Midbrain (tissue), 1 donor: ENCODE measurements at regions not wholly inside any gene's neighbourhood (a gene's known extent, or its start where the extent isn't known, plus 50 kb on each side); places are given as distances from the start of the nearest gene placed in this dataset.
"Not testable (repeated sequence)": the region's sequence is repeated elsewhere in the genome, so short reads cannot be mapped to it uniquely, and the experiment has no call there.

Experiments
- DNase-seq: peaks from one replicate; lab custom pipeline; 2025; lab: John Stamatoyannopoulos, UW

DNA sequence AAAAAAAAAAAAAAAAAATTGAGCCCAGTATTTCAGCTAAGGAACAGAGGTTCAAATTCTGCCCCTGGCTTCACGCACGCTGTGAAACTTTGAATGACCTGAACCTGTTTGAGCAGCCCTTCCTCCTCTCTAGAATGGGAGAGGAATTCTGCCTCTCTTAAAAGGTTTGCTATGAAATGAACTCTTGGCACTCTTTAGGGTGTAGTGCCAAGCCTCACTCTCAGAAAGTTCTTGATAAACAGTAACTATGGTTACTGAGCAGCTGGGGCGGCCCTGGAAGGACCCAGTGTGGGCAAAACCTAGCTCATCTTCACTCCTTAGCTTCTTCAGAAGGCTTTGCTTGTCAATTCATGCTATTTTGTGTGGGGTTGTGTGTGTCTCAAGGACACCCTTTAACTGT lies 73.7 kb downstream of the GEMIN8 start:
- no peak for DNase-seq

DNA sequence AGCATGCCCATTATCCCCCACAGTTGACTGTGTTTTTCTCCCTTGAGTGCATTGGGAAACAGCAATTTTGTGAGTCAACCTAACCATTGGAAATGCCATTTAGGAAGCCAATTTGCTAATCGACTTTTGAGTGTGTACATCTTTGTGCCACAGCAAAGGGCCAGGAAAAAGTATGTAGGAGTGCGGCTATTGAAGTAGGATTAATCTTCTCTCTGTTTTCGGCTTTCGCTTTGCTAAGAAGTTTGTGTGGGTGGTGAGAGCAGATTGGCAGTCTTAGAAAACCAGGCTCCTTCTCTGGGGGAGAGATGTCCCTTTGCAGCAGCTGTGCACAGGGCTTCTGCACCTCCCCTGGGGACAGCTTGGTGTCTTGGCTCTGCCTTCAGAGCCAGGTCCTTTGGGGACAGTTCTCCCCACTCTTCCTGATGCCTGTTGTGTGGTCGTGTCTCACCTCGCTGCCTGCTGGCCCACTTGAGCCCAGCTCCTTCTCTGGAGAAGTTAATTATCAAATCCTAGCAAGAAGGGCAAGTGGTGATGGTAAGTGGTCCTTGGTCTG lies 74.5 kb downstream of the GEMIN8 start:
- no peak for DNase-seq

DNA sequence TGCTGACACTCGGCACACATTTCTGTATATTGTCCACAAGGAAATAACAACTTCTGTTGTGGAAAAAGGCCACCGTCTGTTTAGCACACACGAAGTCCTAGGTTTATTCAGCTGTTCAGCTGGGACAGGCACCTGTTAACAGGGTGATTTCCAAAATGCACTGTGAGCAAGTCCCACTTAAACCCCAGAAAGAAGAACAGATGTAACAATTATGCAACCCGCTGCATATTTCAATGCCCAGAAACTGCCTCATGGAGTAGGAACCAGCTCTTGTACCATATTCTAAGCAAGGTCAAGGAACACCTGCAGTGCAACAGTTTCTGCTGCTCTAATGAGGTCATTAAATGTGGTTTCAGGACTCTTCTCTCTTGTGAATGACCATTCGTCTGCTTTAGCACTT lies 77.1 kb downstream of the GEMIN8 start:
- no peak for DNase-seq

DNA sequence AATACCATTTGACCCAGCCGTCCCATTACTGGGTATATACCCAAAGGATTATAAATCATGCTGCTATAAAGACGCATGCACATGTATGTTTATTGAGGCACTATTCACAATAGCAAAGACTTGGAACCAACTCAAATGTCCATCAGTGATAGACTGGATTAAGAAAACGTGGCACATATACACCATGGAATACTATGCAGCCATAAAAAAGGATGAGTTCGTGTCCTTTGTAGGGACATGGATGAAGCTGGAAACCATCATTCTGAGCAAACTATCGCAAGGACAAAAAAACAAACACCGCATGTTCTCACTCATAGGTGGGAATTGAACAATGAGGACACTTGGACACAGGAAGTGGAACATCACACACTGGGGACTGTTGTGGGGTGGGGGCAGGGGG lies 83.5 kb downstream of the GEMIN8 start:
- not testable (repeated sequence) for DNase-seq

DNA sequence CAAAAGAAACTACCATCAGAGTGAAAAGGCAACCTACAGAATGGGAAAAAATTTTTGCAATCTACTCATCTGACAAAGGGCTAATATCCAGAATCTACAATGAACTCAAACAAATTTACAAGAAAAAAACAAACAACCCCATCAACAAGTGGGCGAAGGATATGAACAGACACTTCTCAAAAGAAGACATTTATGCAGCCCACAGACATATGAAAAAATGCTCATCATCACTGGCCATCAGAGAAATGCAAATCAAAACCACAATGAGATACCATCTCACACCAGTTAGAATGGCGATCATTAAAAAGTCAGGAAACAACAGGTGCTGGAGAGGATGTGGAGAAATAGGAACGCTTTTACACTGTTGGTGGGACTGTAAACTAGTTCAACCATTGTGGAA lies 83.9 kb downstream of the GEMIN8 start:
- DNase-seq = not testable (repeated sequence)

DNA sequence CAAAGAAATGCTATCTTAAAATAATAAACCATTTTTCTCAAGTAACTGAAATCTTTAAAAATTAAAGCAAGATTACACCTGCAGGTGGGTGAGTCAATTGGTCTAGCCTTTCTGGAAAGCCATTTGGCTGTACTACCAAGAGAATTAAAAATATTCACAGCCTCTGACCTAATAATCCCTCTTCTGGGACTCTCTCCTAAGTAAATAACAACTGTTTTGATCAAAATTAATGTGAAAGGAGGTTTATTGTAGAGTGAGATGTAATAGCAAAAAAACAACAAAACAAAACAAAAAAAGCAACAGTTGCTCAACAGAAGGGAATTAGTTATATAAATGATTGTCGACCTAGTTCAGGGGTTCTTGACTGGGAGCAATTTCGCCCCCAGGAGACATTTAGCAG lies 89.0 kb downstream of the GEMIN8 start:
- no peak for DNase-seq

DNA sequence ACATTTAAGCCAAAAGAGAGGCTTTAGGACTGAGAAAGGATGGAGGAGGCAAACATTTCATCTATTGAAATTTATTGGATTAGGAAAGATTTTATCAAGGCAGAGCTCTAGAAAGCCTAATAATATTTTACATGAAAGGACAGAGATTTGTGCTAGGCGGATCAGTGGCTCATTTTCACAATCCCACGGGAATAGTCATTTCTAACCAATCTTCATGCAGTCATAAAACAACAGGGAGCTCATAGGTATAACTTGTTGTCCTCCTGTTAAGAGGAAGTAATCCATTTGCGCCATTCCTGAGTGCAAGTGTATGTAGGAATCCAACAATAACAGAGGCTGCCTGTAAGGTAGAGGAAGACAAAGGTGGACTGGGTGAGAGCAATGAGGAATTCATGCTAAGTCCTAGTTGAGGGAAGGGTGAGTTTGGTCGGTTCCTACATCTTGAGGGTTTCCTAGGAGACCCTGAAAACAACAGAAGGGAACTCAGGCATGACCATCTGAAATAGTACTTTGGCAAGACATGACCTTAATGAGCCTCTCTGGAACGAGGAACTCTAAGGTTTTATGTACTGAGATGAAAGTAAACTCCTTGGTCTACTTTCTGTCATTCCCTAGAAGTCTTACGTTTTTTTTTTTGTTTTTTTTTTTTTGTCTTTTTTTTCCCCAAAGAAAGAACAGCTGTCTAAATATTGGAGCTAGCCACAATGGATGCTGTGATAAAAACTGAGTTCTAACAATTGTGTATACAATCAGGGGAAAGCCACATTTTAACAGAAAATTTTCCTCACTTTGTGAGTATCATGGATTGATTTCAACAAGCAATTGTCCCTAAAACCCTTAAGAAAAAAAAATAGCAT lies 89.7 kb downstream of the GEMIN8 start:
- DNase-seq = no peak

DNA sequence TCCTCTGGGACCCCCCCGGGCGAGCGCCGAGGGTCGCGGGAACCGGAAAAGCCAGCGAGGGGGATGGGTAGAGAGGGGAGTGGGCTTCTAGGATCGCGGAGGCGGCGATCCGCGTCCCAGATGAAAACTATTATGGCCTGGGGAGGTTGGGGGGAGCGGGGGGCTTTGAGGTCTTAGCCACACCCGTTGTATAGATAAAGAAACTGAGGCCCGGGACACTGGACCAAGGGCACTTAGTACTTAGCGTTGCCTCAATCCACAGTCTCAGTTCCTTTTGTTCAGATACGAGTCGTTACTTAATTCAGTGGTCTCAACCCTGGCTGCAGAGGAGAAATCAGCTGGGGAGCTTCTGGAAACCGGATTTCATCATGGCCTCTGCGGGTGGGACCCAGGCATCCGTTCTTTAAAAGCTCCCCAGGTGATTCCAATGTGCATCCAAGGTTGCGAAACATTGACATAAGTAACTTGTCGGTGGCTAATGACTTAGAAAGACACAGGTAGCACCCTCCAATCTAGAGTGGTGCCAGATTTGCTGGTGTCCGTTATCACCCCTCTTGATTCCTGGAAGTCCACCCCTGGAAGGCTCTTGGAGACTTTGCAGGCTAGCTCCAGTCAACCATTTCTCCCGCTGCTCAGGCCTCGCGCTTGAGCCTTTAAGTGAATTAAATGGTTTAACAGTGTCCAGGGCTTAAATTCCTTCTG lies 90.7 kb downstream of the GEMIN8 start:
- no peak for DNase-seq

DNA sequence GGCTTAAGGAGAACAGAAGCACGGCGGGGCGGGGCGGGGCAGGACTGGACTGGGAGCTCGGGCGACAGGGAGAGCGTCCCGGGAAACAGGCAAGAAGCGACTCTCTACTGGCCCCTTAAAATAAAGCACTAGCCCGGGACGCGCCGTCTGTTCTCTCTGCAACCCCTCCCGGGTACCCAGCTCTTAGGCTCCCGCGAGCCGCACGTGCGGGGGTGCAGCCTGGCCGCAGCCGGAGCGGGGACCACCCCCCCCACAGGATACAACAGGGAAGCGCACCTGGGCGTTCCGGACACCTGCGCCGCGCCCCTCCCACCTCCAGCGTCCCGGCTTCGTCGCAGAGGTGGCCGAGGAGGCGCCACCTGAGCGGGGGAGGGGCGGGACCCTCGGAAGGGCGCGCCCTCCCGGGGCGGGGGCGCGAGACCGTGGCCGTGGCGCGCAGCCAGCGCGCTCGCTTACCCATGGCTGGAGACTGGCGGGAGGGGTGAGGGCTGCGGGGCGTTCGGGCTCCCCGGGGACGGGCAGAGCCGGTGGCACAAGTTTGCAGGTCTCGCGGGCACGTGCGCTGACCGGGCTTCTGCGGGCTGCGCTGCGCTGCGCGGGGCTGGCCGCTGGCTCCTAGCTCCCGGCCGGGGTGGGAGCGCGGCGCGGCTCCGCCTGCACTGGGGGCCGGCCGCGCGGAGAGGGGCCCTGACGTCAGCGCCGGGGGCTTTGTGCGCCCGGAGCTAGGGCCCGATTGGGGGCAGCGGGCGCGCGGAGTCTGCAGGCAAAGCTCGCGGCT lies 91.5 kb downstream of the GEMIN8 start:
- peak; percentile 36 for DNase-seq

DNA sequence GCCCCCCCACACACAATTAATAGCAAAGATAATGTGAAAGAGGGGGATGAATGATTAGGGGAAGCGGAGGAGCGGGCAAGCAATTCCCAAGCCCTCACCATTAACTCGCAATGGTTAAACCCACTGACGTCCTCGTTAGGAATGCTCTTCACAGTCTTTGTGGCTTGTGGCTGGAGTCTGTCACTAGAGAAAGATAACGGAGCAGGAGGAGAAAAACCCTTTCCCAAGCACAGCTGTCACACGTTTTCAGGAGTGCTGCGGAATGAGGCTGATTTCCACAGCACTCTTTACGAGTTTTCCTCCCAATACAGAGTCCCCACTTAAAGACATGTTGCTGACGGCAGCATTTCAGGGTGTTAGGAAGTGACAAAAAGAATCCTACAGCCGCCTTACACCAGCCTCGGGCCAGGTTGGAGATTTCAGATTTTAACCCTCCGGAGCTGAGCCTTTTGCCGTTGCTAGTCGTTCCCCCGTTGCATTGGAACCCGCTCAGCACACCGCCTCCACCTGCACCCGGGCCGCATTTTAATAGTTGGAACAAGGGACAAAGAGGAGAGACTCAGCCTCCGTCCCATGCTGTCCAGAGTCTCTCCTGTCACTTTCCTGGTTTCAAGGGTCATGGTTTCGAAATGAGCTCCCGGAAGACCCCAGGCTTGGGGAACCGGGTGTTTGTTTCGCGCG lies 92.2 kb downstream of the GEMIN8 start:
- no peak for DNase-seq

DNA sequence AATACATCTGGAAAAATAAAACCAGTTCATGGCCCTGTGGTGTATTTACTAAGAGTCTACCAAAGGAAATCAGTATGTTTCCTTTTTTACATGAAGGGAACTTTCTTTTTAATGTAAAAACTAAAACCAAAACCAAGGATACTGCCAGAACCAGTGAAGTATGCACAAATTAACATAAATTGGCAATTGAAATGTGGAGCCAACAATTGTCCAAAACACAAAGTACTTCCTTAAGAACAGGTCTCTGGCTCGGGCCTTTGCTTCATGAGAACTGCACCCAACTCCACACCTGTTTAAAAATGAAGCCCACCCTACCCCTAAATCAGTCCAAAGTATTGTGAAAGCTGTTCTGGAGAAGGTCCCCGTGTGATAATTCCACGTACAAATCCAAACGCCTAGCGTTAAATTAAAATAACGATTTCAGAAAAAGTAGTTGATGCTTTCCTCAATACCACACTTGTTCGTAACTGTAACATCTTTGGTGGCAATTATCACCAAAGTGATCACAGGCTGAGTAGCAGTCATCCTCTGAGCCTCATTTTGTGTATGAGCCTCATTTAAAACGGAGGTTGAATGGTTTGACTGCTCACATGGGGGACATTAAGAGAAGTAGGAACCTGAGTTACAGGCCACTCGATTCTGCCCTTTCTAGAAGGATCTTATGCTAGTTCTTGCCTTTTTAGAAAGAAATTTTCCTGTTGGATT lies 93.0 kb downstream of the GEMIN8 start:
- peak; percentile 25 for DNase-seq

DNA sequence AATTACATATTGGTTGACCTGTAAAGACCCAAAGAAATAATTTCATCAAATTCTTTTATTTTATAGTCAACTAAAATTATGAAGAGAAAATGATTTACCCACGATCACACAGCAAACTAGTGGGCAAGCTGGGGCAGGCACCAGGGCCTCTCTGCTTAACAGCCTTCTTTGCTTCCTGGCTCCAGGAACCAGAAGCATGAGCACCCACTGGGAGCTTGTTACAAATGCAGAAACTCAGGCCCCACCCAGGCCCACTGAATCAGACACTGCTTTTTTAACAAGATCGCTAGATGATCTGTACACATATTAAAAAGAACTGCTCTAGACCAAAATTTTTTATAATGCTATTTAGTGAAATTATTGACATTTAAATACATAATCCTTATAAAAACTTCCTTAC lies 95.0 kb downstream of the GEMIN8 start:
- no peak for DNase-seq

DNA sequence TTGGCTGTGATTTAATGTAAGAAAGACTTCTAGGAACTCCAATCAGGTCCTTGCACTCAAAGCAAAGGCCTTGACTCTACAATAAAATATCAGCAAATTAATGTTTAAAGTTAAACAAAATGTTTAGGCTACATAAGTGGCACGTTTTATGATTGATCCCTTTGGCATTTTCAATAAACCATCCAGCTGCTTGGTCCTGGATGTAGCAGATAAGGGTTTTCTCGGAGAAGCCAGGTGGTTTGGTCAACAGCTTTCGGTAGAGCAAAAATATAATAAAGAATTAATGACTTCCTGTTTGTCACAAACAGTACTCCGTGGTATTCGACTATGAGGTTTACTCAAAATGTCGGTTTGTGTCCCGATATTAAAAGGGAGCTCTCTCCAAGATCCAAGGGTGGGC lies 95.8 kb downstream of the GEMIN8 start:
- DNase-seq = no peak

DNA sequence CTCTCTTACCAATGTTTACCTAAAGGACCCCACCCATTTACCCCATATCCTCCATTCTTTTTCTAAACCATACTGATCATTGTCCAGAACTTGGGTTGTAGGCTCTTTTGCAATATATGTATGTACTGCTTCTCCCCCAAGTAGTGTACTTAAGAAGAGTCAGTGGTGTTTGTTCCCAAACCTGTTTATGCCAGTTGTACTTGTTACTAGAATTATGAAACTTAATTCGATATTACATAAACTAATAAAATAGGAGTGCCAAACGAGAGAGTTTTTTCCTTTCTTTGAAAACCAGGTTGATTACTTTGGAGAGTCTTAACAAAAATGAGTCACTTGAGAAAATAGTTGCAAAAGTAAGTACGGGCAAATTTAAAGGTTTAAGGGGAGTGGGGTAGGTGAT lies 96.3 kb downstream of the GEMIN8 start:
- DNase-seq = no peak

DNA sequence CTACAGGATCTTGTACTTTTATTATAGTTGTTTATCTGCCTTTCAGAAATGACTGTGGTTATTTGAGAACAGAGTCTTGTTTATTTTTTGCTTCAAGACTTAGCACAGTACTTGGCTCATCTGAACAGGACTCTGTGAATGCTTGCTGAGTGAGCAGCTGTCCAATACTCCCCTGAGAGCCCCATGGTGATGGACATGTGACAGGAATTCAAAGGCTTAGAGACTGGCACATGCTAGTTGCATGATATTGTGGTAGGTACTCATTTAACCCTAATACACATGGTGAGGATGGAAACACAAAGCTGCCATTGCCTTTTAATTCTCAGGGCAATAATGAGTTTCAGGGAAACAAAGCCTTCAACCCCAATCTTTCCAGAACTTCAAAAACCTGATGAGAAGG lies 97.3 kb downstream of the GEMIN8 start:
- no peak for DNase-seq

DNA sequence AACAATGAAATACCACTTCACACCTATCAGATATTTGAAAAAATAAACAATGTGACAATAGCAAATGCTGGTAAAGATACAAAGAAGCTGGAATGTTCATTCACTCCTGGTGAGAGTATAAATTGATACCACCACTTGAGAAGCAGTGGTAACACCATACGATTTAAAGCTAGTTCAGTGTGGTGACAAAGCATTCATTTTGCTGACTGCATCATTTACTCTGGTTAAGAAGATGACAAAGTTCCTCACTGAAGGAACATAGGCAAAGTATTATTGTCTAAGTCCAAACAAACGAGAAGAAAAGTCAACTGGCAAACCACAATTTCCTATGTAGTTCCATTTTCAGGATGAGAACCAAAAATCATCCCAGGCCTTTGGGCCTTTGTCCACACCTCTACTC lies 102.5 kb downstream of the GEMIN8 start:
- no peak for DNase-seq

DNA sequence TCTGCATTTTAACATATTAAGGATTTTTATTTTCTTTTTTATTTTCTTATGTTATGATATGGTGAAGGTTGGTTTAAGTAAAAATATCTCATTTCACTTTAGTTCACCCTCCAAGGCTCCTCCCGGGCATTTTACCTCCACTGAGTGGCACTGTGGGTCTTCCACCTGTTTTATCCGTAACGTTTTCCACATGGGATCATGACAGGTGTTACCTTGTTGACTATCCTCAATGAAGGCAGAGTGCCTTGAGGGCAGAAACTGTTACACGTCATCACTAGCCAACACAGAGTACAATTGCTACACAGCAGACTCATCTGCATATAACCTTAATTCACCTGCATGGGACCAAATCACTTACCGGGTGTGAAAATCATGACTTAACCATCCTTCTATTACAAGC lies 105.8 kb downstream of the GEMIN8 start:
- DNase-seq = no peak

DNA sequence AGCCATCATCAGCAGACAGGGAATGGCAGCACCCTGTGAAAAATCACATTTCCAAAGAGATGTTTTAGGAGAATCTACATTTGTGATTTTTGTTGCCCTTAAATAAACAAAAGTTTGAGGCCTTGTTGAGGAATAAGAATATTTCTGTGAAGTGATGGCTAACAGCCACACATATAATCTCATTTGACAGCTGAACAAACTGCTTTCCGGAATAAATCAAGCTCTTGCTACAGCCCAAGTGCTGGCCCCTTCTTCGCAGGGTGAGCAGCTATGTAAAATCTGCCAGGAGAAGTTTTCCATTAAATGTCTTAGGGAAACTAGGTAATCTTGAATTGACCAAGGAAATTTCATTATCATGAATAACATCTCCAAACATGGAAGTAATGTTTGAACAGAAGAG lies 106.4 kb upstream of the GPM6B start:
- no peak for DNase-seq

DNA sequence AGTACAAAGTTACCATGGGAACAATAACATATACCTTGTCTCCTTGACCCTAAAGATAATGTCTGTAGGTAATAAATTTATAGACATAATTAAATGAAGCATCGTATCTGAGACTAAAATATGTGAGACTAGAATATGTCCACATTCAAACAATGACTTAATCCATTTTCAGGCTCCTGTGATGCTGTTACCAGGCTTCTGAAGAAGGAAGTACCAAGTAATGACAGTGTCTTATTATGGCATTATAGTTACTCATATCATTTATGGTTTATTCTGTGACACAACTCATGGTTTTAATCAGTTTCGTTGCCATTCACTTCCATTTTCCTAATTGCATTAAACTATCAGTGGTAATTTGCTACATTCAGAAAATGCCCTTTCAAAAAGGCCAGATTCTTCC lies 100.6 kb upstream of the GPM6B start:
- no peak for DNase-seq

DNA sequence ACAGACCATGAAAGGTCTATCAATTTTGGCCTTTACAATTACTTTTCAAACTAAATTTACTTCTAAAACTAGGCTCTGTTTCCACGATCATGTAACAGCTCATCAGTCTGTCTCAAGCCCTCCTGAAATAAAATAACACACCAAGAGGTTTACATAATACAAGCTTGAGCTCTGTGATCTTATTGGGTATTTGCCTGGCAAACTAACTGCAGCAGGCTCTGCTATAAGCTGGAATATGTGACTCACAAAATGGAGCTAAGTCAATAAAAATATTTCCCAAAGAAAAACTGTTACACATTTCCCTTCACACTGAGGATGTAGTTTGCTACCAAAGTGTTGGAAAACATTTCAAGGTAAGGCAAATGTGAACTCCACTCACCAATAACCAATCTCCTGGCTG lies 94.7 kb upstream of the GPM6B start:
- no peak for DNase-seq

DNA sequence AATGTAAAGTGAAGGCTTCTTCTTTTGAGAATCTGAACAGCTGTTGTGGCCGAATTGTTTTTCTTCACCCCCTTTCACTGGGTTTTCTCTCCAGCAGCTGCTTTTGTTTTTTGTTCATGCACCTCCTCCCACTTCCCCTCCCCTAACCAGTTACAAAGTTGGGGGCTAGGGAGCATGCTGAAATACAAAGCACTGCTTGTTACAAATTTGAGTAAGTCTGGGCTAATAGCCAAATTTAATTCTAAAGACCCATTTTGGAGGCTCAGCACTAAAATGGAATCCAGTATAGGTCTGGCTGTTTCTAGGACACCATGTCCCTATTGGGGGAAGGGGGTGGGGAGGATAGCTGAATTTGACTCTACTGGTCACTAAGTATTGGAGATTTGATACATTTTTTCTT lies 89.2 kb upstream of the GPM6B start:
- DNase-seq = peak; percentile 89
